NCI-H2029 treated with DMSO at 0.1 percent for 48 hours (cell line): ENCODE measurements at regions not wholly inside any gene's neighbourhood (a gene's known extent, or its start where the extent isn't known, plus 50 kb on each side); places are given as distances from the start of the nearest gene placed in this dataset.

Experiments
- DNase-seq: peaks from one replicate; lab custom pipeline; 2025; lab: John Stamatoyannopoulos, UW

DNA sequence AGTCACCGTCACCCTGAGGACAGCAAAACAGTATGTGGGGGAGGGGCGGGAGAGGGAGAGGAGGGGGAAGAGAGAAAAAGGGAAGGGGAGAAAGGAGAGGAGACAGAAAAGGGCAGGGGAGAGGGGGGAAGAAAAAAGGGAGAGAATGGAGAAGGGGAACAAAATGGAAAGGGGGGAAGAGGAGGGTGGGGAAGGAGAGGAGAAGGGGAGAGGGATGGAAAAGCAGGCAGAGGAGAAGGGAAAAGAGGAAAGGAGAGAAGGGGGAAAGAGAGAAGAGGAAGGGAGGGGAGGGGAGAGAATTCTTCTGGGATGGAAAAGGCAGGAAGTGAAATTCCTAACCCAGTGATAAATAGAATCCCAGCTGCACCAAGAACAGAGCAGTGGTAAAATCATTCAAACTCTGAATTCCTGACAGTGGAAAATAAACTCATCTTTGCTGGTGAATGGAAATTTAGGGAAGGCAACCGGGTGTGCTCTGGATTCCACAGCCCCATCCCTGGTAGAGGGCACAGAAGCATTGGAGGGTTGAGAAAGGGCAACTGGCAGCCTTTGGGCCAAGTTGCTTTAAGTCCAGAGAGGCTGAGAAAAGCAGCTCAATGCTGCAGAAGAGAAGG is 244.2 kb downstream of the BCOR start:
- no peak for DNase-seq

DNA sequence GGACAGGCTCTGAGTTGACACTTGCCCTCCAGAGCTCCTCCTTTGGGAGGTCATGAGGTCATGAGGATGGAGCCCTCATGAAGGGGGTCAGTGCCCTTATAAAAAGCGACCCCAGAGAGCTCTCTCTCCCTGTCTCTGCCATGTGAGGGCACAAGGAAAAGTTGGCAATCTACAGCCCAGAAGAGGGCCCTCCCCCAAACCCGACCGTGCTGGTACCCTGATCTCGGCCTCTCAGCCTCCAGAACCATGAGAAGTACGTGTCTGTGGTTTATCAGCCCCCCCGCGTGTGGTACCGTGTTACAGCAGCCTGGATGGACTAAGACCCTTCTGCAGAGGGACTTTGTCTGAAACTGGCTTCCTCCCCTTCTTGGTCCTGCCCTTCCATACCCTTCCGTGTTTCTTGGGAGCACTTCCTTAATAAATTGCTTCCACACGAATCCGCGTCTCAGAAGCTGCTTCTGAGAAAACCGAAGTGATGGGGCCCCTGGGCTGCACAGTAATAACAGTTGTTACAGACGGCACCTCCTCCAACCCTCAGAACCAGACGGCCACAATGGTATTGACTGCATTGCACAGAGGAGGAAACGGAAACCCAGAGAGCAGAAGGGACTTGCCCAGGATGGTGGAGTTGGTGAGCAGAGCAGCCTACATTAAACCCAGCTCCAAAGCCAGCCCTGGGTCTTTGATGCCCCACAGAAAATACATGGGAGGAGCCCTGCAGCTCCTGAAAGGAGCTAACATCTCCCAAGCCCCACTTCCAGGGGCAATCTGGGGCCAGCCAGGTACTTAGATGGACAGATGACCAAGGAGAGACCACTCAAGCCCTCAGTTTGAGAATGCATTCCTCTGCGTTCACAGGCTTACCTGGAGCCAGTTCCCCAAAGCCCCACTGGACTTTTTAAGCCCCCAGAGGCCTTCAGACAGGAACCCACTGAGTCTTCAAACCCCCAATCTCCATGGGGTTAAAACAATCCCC is 242.7 kb downstream of the BCOR start:
- DNase-seq = no peak

DNA sequence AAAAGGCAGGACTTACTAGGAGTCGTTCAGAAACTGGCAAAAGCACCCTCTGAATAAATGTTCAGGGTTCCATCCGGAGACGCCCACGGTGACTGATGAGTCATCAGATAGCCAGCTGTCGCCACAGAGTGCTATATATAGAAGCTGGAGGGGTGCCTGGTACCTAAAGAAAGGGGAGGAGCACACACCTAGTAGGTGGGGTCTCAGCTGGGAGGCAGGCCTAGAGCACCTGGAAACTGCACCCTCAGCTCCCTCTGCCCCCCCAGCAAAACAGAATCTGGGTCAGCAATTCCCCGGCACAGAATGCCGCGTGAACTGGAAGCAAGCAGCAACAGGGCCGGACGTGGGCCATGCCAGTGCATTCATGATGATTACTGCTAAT is 242.0 kb downstream of the BCOR start:
- peak; percentile 5 for DNase-seq

DNA sequence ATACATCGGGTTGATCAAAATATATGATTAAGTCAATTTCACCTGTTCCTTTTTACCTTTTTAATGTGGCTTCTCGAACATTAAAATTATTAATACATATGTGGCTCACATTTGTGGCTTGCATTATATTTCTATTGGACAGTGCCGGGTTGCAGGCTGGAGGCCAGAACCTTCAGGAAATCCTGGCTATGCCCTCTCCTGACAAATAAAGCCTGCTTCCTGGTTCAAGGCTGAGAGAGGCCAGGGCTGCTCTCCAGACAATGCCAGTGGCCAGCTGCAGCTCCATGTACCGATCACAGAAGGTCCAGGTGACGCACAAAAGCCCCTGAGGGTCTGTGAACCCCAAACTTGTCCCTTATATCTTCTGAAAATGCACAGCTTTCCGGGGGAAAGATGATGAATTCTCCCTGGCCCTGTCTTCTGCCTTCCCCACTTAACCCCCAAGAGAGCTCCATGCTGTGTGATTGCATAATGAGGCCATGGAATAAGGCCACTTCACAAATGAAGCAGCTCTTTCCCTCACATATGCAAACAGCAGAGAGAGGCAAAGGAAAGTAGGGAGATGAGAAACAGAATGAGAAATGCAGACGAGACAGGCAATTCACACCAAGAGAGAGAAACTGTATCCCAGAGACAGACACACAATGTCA is 241.2 kb downstream of the BCOR start:
- DNase-seq = no peak

DNA sequence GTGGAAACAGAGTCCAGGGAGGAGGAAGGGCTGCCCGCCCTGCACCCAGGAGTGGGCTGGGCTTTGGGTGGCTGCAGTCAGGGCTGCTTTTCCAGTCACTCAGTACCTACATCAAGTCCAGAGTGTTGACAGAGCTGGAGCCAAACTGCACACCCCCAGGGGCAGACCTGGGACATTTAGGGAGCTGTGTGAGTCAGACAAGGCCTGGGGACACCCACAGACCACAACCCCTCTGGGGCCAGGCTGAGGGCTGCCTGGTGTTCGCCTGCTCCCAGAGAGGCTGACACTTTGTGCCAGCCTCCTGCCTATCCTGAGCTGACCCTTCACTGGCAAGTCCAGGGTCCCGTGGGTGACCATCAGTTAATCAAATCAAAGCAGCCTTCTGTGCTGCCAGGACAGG is 240.0 kb downstream of the BCOR start:
- DNase-seq = no peak

DNA sequence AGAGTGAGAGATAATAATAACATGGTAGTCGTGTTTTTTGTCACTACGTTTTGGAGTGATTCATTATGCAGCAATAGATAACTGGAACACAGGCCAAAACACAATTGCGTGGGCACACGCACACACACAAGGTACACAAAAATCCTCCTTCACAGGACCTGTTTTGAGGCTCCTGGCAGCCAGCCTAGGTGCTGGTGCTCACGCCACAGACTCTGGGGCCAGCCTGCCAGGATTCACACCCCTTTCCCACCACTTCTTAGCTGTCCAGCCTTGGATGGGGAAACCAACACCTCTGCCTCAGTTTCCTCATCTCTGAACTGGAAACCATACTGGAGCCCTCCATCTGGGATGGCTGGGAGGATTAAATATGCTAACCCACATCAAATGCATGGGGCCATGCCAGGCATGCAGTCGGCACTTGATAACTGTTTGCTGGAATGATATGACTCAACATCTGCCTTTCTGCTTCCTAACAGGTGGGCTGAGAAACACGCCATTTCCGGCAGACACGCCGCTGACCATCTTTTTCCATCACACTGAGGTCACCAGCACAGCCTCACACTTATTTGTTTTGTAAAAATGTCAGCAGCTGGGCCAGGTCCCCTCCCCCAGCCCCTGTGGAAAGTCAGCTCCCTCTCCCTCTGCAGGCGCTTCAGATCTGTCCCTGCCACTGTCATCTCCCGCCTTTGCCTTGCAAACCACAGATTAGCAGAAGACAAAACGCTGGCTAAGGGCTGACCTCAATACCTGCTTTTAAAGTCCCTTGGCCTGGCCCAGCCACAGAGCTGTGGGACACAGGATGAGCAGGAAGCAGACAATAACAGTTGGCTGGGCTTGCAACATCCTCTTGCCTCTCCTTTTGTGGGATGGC is 237.5 kb downstream of the BCOR start:
- peak; percentile 12 for DNase-seq

DNA sequence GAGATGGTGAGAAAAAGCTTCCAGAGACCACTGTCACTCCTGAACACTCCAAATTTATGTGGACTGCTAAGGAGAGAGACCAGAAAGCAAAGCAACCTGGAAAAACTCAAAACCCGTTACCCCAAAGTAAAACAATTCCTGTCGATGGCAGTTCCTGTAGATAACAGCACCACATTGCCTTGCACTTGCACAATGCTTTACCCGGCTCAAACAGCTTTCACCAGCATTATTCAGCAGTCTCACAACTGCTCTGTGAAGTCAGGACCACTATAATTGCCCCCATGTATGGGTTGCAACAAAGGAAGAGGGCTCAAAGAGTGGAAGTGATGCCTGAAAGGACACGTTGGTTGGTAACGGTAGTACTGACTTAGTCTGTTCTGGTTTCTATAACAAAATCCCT is 234.8 kb downstream of the BCOR start:
- no peak for DNase-seq

DNA sequence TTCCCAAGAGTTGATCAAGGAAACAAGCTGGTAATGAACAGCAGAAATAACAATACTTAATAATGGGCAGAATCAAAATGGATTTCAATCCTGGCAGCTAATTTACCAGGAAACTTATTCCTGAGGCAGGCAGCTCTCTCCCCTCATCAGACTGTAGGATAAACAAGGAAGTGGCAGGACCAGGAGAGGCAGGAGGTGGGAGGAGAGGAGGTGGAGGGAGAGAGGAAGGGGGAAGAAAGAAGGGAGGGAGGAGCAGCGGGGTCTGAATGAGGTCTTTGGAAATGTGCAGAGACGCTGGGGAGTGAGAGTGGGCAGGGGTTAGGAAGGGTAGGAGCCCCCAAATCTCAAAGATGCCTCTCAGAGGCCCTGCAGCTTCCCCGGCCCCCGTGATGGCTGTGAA is 231.5 kb downstream of the BCOR start:
- DNase-seq = peak; percentile 30

DNA sequence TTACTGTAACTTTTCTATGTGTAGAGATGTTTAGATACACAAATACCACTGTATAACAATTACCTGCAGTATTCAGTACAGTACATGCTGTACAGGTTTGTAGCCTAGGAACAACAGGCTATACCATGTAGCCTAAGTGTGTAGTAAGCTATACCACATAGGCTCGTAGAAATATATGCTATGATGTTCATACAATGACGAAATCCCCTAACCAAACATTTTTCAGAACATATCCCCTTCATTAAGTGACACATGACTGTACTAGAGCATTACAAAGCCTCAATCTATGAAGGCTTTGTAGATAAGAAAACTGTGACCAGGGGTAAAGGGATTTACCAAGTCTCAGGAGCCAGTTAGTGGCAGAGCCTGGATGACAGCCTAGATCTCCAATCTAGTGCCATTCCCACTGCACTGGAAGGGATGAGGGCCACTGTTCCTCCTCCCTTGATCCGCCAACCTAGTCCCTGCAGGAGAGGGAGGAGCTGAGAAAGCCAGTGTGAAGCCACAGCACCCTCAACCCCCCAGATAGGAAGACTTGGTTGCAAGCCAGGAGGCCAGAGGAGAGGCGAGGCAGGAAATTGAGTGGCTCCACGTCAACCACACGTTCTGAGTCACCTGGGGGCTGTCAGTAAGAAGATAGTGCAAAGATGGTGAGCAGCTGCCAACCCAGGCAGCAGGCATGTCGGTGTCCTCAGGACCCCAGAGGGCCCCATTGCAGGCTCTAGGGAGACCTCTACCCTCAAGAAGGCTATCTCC is 227.7 kb downstream of the BCOR start:
- DNase-seq = no peak

DNA sequence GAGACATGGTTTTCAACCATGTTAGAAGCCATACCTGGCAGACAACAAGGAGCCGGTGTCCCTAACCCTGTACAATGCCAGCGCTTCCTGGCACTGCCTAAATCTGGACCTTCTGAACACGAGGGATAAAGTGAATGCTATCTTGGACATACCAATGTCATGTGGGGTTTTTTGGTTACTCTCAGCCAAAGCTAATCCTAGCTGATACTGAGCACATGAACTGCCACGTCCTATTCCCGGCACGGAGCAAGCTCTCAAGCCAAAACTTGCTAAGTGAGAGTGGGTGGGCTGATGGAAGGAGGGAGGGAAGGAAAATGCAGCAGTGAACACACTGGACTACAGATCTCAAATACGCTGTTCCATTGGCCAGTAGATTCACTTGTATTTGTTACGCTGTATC is 226.1 kb downstream of the BCOR start:
- DNase-seq = no peak

DNA sequence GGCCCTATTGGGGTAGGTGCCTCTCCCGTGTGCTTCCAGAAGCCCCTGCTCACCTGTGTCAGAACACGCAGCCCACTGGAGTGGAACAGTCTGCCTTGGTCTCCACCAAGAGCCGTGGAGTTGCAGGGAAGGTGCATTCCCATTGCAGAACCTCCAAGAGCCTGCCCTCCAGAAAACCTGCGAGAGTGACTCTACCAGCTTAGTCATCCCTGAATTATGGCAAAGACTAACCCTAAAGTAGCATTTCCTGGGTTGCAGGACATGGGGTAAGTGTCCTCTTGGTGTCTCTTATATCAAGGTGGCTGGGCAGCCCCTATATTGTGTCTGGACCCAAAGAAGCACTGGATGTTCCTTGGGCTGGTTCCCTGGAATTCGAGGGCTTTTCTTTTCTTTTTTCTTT is 224.6 kb downstream of the BCOR start:
- no peak for DNase-seq

DNA sequence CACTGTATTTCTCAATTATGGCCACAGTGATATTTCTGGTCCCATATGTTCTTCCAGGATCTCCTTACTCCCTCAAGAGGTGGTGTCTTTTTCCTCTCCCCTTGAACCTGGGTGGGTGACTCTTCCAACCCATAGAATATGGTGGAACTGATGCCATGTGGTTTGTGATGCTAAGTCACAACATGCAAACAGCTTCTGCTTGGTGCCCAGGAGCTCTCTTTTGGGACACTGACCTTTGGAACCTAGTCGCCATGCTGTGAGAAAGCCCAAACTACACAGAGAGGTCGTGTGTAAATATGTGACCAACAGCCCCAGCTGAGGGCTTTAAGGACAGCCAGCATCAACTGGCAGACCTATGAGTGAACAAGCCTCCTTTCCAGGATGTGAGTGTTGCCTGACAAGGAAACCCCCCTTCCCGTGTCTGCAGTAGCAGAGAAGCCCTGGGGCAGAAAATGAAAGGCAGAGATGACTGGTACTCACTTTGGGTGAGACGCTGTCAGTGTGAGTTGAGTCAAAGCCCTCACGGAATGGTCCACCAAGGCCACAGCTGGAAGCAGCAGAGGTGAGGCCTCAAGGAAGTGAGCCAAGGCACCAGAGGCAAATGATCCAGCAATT is 223.4 kb downstream of the BCOR start:
- no peak for DNase-seq

DNA sequence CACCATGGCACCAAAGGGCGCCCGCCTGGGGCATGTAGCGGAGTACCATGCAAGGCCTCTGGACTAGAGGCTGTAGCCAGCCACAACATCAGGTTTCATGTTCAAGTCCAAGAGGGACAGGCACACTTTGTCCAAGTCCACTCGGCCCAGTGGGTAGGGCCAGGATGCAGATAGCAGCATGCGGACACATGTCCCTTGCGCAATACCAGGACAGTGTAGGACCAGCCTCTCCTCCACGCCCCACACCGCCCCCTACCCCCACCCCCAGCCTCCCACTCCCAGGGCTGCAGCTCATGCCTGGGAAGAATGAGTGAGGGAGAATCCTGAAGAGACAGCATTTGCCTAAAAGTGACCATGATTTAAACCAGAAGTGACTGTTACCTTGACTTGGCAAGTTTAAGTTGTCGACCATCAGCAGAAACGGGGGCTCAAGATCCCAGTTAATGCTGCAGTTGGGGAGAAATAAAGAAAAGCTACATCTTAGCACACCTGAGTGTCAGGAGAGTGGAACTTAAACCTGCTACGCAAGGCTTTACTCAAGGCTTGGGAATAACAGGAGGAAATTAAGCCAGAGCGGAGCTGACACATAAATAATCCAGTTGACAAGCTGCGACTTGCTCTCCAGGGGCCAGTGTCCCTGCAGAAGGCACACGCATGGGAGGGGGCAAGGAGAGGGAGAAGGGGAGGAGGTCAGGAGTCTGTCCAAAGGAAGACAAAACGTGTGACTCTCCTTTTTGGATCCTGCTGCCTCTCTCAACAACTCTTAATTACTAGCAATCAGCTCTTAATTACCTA is 221.7 kb downstream of the BCOR start:
- no peak for DNase-seq

DNA sequence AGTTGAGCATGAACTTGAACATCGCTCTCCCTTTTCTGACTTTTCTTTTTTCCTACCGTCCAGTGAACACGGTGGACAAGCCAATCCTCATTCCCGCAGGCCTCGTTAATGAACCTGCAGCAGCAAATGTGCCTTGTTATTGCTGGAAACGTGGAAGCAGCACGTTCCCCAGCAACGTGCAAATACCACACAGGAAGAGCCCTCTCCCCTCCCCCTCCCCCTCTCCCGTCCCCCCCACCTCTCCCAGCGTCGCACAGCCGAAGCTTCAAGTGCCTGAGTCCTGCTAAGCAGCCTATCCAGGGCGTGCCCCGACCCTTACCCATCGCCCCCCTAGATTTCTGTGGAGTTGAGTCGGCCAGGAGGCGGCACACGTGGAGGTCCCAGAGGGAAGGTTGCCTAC is 219.9 kb downstream of the BCOR start:
- no peak for DNase-seq

DNA sequence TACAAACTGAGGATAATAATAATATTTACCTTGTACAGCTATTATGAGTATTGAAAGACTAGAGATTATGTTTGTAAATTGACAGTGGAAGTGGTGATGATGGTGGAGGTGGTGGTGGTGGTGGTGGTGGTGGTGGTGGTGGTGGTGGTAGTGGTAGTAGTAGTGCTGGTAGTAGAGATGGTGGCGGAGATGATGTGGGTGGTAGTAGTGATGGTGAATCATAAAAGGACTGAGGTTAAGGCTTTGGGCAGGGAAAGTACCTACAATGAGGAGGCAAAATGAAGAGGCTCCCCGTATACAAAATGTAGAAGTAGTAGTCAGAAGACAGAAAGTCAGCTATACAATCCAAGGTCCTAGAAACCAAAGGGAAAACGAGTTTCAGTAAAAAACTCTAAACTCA is 214.1 kb downstream of the BCOR start:
- no peak for DNase-seq

DNA sequence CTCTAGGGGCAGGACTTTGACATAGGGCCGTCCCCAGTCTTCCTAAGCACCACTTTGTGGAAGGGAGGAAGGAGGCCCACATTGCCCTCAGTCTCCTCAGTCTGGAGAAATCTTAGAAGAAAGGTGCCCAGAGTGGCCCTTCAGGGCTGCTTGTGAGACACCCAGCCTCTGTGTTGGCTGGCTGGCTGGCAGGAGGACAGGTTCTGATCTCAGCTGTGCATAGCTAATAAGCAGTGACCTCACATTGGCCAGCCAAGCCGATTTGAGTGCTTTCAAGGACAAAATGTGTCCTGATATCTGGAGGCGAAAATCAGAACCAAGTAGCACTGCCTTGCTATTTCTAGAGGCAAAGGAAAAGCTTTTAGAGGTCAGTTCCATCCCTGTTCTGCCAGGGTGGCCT is 211.5 kb downstream of the BCOR start:
- no peak for DNase-seq

DNA sequence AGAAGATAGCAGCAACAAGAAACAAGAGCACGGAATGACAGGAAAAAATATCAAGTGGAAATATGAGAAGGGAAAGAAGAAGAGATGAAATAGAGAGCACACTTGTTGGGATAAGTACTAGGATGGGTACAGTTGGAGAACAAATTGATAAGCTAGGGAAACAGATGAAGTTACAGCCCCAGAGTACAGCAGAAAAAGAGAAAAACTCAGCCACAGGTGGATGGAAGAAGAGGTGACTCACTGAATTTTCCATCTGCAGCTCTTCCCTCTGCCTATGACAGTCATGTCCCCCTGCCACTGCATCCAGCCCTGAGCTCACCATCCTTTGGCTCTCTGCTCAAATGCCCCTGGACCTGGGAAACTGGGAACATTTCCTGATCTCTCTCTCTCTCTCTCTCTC is 209.0 kb downstream of the BCOR start:
- DNase-seq = no peak

DNA sequence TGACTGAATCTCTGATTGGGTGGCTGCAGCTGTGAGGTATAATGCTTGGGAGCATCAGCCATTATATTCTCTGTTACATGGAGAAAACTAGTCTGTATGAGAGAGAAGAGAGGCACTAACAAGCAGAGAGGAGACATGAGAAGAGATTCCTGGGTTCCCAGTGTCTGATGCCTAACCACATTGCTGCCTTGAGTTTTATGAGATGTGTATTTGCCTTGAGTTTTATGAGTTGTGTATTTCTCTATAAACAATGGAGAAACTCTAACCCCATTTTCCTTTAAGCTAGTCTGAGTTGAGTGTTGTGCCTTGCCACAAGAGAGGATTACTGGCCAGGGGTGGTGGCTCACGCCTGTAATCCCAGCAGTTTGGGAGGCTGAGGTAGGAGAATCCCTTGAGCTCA is 208.1 kb downstream of the BCOR start:
- no peak for DNase-seq

DNA sequence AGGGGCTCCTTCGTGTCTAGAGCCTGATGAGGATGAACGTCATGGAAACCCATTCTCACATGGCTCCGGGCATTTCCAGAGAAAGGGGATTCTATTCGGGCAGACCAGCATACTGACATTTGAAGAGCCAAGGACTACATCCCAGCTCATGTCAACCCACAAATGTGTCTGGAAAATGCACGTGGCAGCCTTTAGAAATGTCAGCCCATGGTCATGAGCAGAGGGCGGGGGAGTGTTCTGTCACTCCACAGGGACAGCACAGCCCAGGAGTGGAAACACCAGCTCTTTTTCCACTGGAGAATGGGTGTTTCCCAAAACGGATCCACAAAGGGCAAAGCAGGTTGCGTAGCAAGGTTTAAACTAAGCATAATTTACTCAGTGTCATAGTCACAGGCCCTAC is 207.0 kb downstream of the BCOR start:
- DNase-seq = no peak

DNA sequence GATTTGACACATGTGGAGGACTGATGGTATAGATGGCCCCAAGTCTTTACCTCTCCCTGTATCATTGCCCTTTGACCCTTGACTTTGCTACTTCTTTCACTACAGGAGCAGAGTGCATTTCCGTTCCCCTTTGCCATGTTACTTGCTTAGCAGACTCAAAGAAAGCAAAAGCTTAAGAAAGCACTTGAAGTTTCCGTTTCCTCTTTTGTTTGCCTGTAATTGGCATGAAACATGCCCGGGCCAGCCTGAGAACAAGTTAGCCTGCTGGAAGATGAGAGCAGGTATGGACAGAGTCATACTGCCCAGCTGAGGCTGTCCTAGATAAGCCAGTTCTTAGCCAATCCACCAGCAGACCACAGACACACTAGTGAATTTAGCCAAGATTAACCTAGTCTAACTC is 206.0 kb downstream of the BCOR start:
- DNase-seq = no peak
